Osteoblast (primary cell): ENCODE measurements at regions not wholly inside any gene's neighbourhood (a gene's known extent, or its start where the extent isn't known, plus 50 kb on each side); places are given as distances from the start of the nearest gene placed in this dataset.

ENCODE experiments used
- DNase-seq: peaks from one replicate; pipeline ENCODE4 v3.0.0; 2011; ENCODE audit warnings: low spot score, mixed read lengths; ENCODE audit not compliant: insufficient read length; ENCODE audit errors: missing footprints
- H2AFZ ChIP-seq: 2 replicates; pipeline ENCODE4 v1.6.0; 2011; ENCODE audit warnings: mild to moderate bottlenecking, low read length
- H3K27ac ChIP-seq: 2 replicates; pipeline ENCODE4 v1.5.1; 2011; ENCODE audit warnings: mild to moderate bottlenecking, low read depth, low read length, moderate library complexity
- H3K27me3 ChIP-seq: 2 replicates; pipeline ENCODE4 v1.6.0; 2012; ENCODE audit warnings: mild to moderate bottlenecking, control low read depth, inconsistent platforms, low read length, moderate library complexity; ENCODE audit not compliant: insufficient read depth
- H3K36me3 ChIP-seq: 2 replicates; pipeline ENCODE4 v1.5.1; 2011; ENCODE audit warnings: mild to moderate bottlenecking, low read length, control low read depth, moderate library complexity; ENCODE audit not compliant: insufficient read depth
- H3K4me1 ChIP-seq: 2 replicates; pipeline ENCODE4 v1.5.1; 2011; ENCODE audit warnings: mild to moderate bottlenecking, low read length, control low read depth, moderate library complexity; ENCODE audit not compliant: insufficient read depth
- H3K4me2 ChIP-seq: 2 replicates; pipeline ENCODE4 v1.6.0; 2011; ENCODE audit warnings: mild to moderate bottlenecking, low read length; ENCODE audit not compliant: insufficient read depth
- H3K4me3 ChIP-seq: fragments of 200-600 bp; sonication (generic); 3 replicates; pipeline ENCODE4 v1.5.1; 2012; ENCODE audit warnings: mild to moderate bottlenecking, low read length, inconsistent platforms; ENCODE audit not compliant: insufficient read depth
- H3K79me2 ChIP-seq: 2 replicates; pipeline ENCODE4 v1.6.0; 2012; ENCODE audit warnings: mild to moderate bottlenecking, low read length, control low read depth, inconsistent platforms; ENCODE audit not compliant: insufficient read depth
- H3K9me3 ChIP-seq: 2 replicates; pipeline ENCODE4 v1.5.1; 2011; ENCODE audit warnings: low read depth, low read length, control low read depth
- H4K20me1 ChIP-seq: 2 replicates; pipeline ENCODE4 v1.6.0; 2012; ENCODE audit warnings: mild to moderate bottlenecking, low read length, control low read depth; ENCODE audit not compliant: insufficient read depth
- CTCF ChIP-seq: IDR thresholded peaks from 2 replicates; pipeline ENCODE4 v1.5.1; 2011; ENCODE audit warnings: mild to moderate bottlenecking, low read depth, low read length, moderate library complexity; ENCODE audit errors: extremely low read depth

GRCh38 chr12:58367041-58367440, 425.7 kb downstream of the ATP23 start:
- TF ChIP-seq CTCF = no peak
- Histone ChIP-seq H3K27me3 (no peaks in the 10 kb centered on the region), H2AFZ (no peak overlapping the region), H3K4me2 (no peak overlapping the region), H3K27ac (no peak overlapping the region), H3K9me3 (no peaks in the 10 kb centered on the region), H4K20me1 (no peaks in the 10 kb centered on the region), H3K4me3 (no peak overlapping the region), H3K79me2 (no peaks in the 10 kb centered on the region), H3K36me3 (no peaks in the 10 kb centered on the region), H3K4me1 (peaks cover 47% of the 10 kb centered on the region)
- DNase-seq = no peak

GRCh38 chr12:58368001-58368400, 426.6 kb downstream of the ATP23 start:
- H3K36me3 ChIP-seq = no peaks in the 10 kb centered on the region
- DNase-seq = no peak
- H3K4me1 ChIP-seq = peaks cover 47% of the 10 kb centered on the region
- no peak overlapping the region for H3K4me3 ChIP-seq
- H3K9me3 ChIP-seq = no peaks in the 10 kb centered on the region
- H2AFZ ChIP-seq = no peak overlapping the region
- no peaks in the 10 kb centered on the region for H3K79me2 ChIP-seq
- no peak overlapping the region for H3K4me2 ChIP-seq
- H3K27me3 ChIP-seq = no peaks in the 10 kb centered on the region
- H3K27ac ChIP-seq = no peak overlapping the region
- TF ChIP-seq CTCF = no peak
- no peaks in the 10 kb centered on the region for H4K20me1 ChIP-seq

GRCh38 chr12:58369576-58369975, 428.2 kb downstream of the ATP23 start:
- Histone ChIP-seq H3K27me3 (no peaks in the 10 kb centered on the region), H3K27ac (no peak overlapping the region), H2AFZ (peak overlapping the region; percentile 67), H3K36me3 (no peaks in the 10 kb centered on the region), H3K79me2 (no peaks in the 10 kb centered on the region), H3K4me2 (no peak overlapping the region), H3K4me1 (peaks cover 34% of the 10 kb centered on the region), H3K4me3 (no peak overlapping the region), H3K9me3 (no peaks in the 10 kb centered on the region), H4K20me1 (no peaks in the 10 kb centered on the region)
- TF ChIP-seq CTCF = no peak
- no peak for DNase-seq

- no peaks in the 10 kb centered on the region for H3K27me3 ChIP-seq
- no peak overlapping the region for H3K4me3 ChIP-seq
- H3K4me1 ChIP-seq = peaks cover 16% of the 10 kb centered on the region
- H3K36me3 ChIP-seq = no peaks in the 10 kb centered on the region
- H3K79me2 ChIP-seq = no peaks in the 10 kb centered on the region
- no peaks in the 10 kb centered on the region for H4K20me1 ChIP-seq
- DNase-seq = no peak
- no peak overlapping the region for H3K4me2 ChIP-seq
- H2AFZ ChIP-seq = peak overlapping the region; percentile 46
- no peak overlapping the region for H3K27ac ChIP-seq
- TF ChIP-seq CTCF = no peak
- H3K9me3 ChIP-seq = no peaks in the 10 kb centered on the region
Observed at GRCh38 chr12:58372298-58372697, 430.9 kb downstream of the ATP23 start.
